ENCODE measurements at regions not wholly inside any gene's neighbourhood (a gene's known extent, or its start where the extent isn't known, plus 50 kb on each side); places are given as distances from the start of the nearest gene placed in this dataset.

DNA sequence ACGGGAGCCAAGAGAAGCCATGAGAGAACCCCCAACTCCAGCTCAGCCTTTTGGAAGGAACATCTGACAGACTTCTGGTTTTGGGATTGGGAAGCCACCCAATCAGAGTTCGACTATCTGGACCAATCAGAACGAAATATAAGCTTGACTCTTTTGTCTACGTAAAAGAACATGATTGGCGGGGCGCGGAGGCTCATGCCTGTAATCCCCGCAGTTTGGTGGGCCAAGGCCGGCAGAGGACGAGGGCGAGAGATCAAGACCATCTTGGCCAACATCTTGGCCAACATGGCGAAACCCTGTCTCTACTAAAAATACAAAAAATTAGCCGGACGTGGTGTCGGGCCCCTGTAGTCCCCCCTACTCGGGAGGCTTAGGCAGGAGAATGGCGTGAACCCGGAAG is 380.3 kb downstream of the TBL1XR1 start:
- Histone ChIP-seq H2AFZ (ENCODE audit: low read depth) (no peak overlapping the region), H3K27me3 (ENCODE audit: insufficient read depth, low read depth) (no peaks in the 10 kb centered on the region), H3K4me3 (IDR thresholded peaks at IDR 0.05; ENCODE audit: insufficient read depth, low read depth, low read length) (no peak overlapping the region), H4K20me1 (ENCODE audit: insufficient read depth) (no peaks in the 10 kb centered on the region), H3K4me1 (ENCODE audit: low read depth, poor library complexity, severe bottlenecking) (no peaks in the 10 kb centered on the region), H3K27ac (no peak overlapping the region), H3K36me3 (ENCODE audit: insufficient read depth) (no peaks in the 10 kb centered on the region), H3K4me2 (no peak overlapping the region), H3K79me2 (ENCODE audit: insufficient read depth, low read depth) (no peaks in the 10 kb centered on the region), H3K9ac (no peak overlapping the region)
- TF ChIP-seq, protein P1, sequence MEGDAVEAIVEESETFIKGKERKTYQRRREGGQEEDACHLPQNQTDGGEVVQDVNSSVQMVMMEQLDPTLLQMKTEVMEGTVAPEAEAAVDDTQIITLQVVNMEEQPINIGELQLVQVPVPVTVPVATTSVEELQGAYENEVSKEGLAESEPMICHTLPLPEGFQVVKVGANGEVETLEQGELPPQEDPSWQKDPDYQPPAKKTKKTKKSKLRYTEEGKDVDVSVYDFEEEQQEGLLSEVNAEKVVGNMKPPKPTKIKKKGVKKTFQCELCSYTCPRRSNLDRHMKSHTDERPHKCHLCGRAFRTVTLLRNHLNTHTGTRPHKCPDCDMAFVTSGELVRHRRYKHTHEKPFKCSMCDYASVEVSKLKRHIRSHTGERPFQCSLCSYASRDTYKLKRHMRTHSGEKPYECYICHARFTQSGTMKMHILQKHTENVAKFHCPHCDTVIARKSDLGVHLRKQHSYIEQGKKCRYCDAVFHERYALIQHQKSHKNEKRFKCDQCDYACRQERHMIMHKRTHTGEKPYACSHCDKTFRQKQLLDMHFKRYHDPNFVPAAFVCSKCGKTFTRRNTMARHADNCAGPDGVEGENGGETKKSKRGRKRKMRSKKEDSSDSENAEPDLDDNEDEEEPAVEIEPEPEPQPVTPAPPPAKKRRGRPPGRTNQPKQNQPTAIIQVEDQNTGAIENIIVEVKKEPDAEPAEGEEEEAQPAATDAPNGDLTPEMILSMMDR (conservative IDR thresholded peaks at IDR 0.05; ENCODE audit: low read depth, low read length): no peak

DNA sequence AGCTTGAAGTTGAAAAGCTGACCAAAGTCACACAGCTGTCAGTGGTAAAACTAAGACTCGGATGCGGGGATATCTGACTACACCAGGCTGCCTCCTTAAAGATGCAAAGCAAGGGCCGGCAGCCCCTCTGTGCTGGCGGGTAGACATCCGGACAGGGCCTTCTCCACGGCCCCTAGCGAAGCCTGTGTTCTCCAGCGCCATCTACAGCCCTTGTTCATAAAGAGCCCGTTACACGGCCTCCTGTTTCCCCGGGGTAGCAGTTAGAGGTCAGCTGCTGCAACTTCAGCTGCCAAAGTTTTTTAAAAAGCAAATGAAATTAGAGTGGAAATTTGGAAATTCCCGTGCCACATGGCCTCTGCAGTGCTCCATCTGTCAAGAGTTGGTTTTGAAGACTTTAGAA is 383.0 kb downstream of the TBL1XR1 start:
- H4K20me1 ChIP-seq (ENCODE audit: insufficient read depth): no peaks in the 10 kb centered on the region
- H3K4me1 ChIP-seq (ENCODE audit: low read depth, poor library complexity, severe bottlenecking): no peaks in the 10 kb centered on the region
- H3K27ac ChIP-seq: no peak overlapping the region
- TF ChIP-seq, protein P1 (conservative IDR thresholded peaks at IDR 0.05; ENCODE audit: low read depth, low read length): no peak
- no peak overlapping the region for H3K9ac ChIP-seq
- no peak overlapping the region for H2AFZ ChIP-seq (ENCODE audit: low read depth)
- no peaks in the 10 kb centered on the region for H3K36me3 ChIP-seq (ENCODE audit: insufficient read depth)
- H3K4me2 ChIP-seq: no peak overlapping the region
- H3K79me2 ChIP-seq (ENCODE audit: insufficient read depth, low read depth): no peaks in the 10 kb centered on the region
- H3K4me3 ChIP-seq (IDR thresholded peaks at IDR 0.05; ENCODE audit: insufficient read depth, low read depth, low read length): no peak overlapping the region
- no peaks in the 10 kb centered on the region for H3K27me3 ChIP-seq (ENCODE audit: insufficient read depth, low read depth)

DNA sequence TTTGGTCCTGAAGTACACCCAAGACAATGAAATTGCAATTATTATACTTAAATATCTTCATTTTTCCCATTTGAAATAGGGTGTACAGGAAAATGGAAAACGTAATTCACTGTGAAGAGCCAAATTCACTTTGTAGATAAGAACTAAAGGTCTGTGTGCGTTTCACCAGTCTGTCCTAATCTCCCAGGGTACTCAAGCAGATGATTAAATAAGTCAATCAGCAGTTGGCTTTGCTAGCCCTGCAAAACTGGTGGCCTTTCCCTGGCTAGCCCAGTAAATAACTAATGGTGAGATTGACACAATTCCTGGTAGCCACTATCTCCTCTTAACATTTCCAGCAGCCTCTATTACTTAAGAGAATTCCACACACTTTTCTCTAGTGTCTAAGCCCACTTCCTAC is 389.3 kb downstream of the TBL1XR1 start:
- TF ChIP-seq, protein P1 (conservative IDR thresholded peaks at IDR 0.05; ENCODE audit: low read depth, low read length): no peak
- H3K4me1 ChIP-seq (ENCODE audit: low read depth, poor library complexity, severe bottlenecking): no peaks in the 10 kb centered on the region
- H4K20me1 ChIP-seq (ENCODE audit: insufficient read depth): no peaks in the 10 kb centered on the region
- no peaks in the 10 kb centered on the region for H3K79me2 ChIP-seq (ENCODE audit: insufficient read depth, low read depth)
- H2AFZ ChIP-seq (ENCODE audit: low read depth): no peak overlapping the region
- no peaks in the 10 kb centered on the region for H3K27me3 ChIP-seq (ENCODE audit: insufficient read depth, low read depth)
- no peak overlapping the region for H3K9ac ChIP-seq
- H3K4me3 ChIP-seq (IDR thresholded peaks at IDR 0.05; ENCODE audit: insufficient read depth, low read depth, low read length): no peak overlapping the region
- no peak overlapping the region for H3K4me2 ChIP-seq
- H3K27ac ChIP-seq: no peak overlapping the region
- no peaks in the 10 kb centered on the region for H3K36me3 ChIP-seq (ENCODE audit: insufficient read depth)

DNA sequence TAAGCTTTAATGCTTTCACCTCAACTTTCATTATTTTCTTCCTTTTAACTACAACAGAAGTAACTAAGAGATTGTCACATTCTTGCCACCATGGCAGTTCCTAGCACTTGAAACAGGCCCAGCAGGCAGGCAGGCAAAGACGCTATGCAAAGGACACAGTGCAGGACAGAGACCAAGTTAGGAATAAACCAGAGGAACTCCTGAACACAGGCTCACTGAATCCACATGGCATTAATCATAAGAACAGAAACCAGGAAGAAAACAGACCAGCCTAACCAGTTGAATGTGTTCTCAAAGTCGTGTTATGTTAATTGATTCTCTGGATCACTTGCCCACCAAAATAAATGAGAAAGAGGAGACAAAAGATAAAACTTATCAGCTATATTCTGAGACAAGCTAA is 397.6 kb downstream of the TBL1XR1 start:
- no peak overlapping the region for H3K27ac ChIP-seq
- TF ChIP-seq, protein P1 (conservative IDR thresholded peaks at IDR 0.05; ENCODE audit: low read depth, low read length): no peak

More for the DNA sequence above, 397.6 kb downstream of the TBL1XR1 start:
- Histone ChIP-seq H3K27me3 (ENCODE audit: insufficient read depth, low read depth) (no peaks in the 10 kb centered on the region), H3K4me3 (IDR thresholded peaks at IDR 0.05; ENCODE audit: insufficient read depth, low read depth, low read length) (no peak overlapping the region), H3K36me3 (ENCODE audit: insufficient read depth) (no peaks in the 10 kb centered on the region), H3K4me2 (no peak overlapping the region), H3K4me1 (ENCODE audit: low read depth, poor library complexity, severe bottlenecking) (no peaks in the 10 kb centered on the region), H2AFZ (ENCODE audit: low read depth) (no peak overlapping the region), H4K20me1 (ENCODE audit: insufficient read depth) (no peaks in the 10 kb centered on the region), H3K79me2 (ENCODE audit: insufficient read depth, low read depth) (no peaks in the 10 kb centered on the region), H3K9ac (no peak overlapping the region)

Data from KMS-11 (cell line).